ENCODE measurements at regions not wholly inside any gene's neighbourhood (a gene's known extent, or its start where the extent isn't known, plus 50 kb on each side); places are given as distances from the start of the nearest gene placed in this dataset.

GRCh38 chr1:56120021-56120420, 459.3 kb downstream of the PLPP3 start:
- Histone ChIP-seq H3K27me3 (ENCODE audit: control insufficient read depth in 1 of 2, insufficient read depth in 2 of 2, low read length in 2 of 2) (no peaks in the 10 kb centered on the region; a peak in 1 of 5 replicates), H3K79me2 (ENCODE audit: insufficient read depth, low read length) (no peaks in the 10 kb centered on the region), H3K9ac (ENCODE audit: insufficient read depth, low read depth, low read length) (no peak overlapping the region), H3K36me3 (replicated peaks in 1 of 2; ENCODE audit: control insufficient read depth in 1 of 2, insufficient read depth in 2 of 2, low read length in 2 of 2) (no peaks in the 10 kb centered on the region), H3K4me3 (replicated peaks in 1 of 3; ENCODE audit: insufficient read depth in 1 of 3, low read depth in 2 of 3, low read length in 3 of 3) (no peak overlapping the region), H3K4me1 (ENCODE audit: insufficient read depth, low read length) (no peaks in the 10 kb centered on the region), H3K4me2 (ENCODE audit: low read depth, low read length) (no peak overlapping the region), H2AFZ (ENCODE audit: low read length) (no peak overlapping the region), H3K27ac (ENCODE audit: extremely low read length, insufficient read depth, low read length) (no peak overlapping the region), H3K9me3 (ENCODE audit: low read length) (no peaks in the 10 kb centered on the region), H4K20me1 (ENCODE audit: insufficient read depth, low read length) (no peaks in the 10 kb centered on the region)
- WGBS (ENCODE audit: low lambda C conversion rate) = 0% methylated on average over 2 of the region's 2 CpGs
- ATAC-seq (no peak), DNase-seq (ENCODE audit: low spot score) (no peak), FAIRE-seq (no peak)
- BruUV-seq (replicated peaks) = no TSS peak
- CTCF ChIA-PET (ENCODE audit: low intra/inter-chr PET ratio, low total read pairs) = no interaction called here
- in situ Hi-C loops (cut with HindIII; ENCODE audit: extremely low pct_ligation_motif_present, low pct_unique_long_range_greater_than_20kb) (no loop called here), intact Hi-C loops (cut with micrococcal nuclease; ENCODE audit: unreplicated experiment) (no loop called here)
- POLR2A ChIA-PET = no interaction called here
- TF ChIP-seq ZNF546 (CRISPR knock-in tag; conservative IDR thresholded peaks at IDR 0.05) (no peak), SMAD1 (CRISPR knock-in tag; IDR thresholded peaks at IDR 0.05; ENCODE audit: borderline replicate concordance, low read depth) (no peak), HNRNPK (IDR thresholded peaks at IDR 0.05; ENCODE audit: low read depth, low read length, poor library complexity, severe bottlenecking) (no peak), SP140L (CRISPR knock-in tag; IDR thresholded peaks at IDR 0.05; ENCODE audit: borderline replicate concordance) (no peak), ZNF24 (IDR thresholded peaks at IDR 0.05) (no peak), ZNF770 (CRISPR knock-in tag; IDR thresholded peaks at IDR 0.05) (no peak), PRDM10 (CRISPR knock-in tag; IDR thresholded peaks at IDR 0.05; ENCODE audit: low read depth) (no peak), ZNF382 (CRISPR knock-in tag; IDR thresholded peaks at IDR 0.05; ENCODE audit: borderline replicate concordance) (no peak), ZMAT3 (CRISPR knock-in tag; conservative IDR thresholded peaks at IDR 0.05) (no peak), NFAT5 (CRISPR knock-in tag; IDR thresholded peaks at IDR 0.05) (no peak), ZNF512B (CRISPR knock-in tag; IDR thresholded peaks at IDR 0.05; ENCODE audit: borderline replicate concordance) (no peak)
